ENCODE measurements at regions not wholly inside any gene's neighbourhood (a gene's known extent, or its start where the extent isn't known, plus 50 kb on each side); places are given as distances from the start of the nearest gene placed in this dataset.

DNA sequence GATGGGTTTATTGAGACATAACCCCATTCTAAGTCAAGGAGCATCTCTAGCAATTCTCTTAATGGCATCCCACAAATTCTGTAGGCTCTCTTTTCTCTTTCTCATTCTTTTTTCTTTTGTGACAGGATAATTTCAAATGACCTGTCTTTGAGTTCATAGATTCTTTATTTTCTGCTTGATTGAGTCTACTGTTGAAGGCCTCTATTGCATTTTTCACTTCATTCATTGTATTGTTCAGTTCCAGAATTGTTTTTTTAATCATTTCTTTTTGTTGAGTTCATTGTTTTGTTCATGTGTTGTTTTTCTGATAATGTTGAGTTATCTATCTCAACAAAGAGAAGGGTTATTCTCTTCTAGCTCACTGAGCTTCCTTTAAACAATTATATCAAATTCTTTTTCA is 144.7 kb upstream of the IL12B start:
- TF ChIP-seq, protein P1, sequence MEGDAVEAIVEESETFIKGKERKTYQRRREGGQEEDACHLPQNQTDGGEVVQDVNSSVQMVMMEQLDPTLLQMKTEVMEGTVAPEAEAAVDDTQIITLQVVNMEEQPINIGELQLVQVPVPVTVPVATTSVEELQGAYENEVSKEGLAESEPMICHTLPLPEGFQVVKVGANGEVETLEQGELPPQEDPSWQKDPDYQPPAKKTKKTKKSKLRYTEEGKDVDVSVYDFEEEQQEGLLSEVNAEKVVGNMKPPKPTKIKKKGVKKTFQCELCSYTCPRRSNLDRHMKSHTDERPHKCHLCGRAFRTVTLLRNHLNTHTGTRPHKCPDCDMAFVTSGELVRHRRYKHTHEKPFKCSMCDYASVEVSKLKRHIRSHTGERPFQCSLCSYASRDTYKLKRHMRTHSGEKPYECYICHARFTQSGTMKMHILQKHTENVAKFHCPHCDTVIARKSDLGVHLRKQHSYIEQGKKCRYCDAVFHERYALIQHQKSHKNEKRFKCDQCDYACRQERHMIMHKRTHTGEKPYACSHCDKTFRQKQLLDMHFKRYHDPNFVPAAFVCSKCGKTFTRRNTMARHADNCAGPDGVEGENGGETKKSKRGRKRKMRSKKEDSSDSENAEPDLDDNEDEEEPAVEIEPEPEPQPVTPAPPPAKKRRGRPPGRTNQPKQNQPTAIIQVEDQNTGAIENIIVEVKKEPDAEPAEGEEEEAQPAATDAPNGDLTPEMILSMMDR (conservative IDR thresholded peaks at IDR 0.05; ENCODE audit: low read length): no peak
- no peak overlapping the region for H3K4me3 ChIP-seq (ENCODE audit: low read length)
- no peak for DNase-seq (ENCODE audit: low read depth)

DNA sequence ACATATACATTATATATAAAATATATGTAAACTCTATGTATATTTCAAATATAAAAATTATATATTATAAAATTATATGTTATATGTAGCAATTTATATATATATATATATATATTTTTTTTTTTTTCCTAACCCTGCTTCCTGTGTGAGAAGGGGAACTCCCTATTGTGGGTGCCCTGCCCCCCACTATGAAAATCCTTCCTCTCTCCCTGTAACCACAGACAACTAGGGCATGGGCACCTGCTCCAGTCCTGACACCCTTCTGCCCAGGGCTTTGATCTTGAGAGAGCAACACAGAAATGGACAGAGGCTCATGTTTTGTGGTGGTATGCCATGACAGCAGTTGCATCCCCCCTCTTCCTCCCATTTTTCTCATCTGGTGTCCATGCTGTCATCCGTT is 148.7 kb upstream of the IL12B start:
- no peak overlapping the region for H3K4me3 ChIP-seq (ENCODE audit: low read length)
- TF ChIP-seq, protein P1 (conservative IDR thresholded peaks at IDR 0.05; ENCODE audit: low read length): no peak
- no peak for DNase-seq (ENCODE audit: low read depth)

DNA sequence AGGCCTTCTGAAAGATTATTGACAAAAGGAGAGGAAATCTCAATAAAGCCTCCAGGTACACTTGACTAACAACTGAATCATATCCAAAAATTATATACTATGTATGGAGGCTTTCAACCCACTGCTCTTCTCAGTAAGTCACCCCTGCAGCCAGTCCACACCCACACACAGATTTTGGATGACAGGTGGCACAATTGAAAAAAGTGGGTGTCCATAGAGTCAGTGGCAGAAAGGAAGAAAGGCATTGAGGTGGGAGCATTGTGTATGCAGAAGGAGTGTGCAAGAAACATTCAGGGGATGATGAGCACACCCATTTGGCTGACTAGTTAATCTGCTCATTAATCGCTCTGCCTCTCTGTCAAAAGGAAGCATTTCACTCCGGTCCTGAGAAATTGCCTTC is 150.6 kb upstream of the IL12B start:
- no peak overlapping the region for H3K4me3 ChIP-seq (ENCODE audit: low read length)
- TF ChIP-seq, protein P1 (conservative IDR thresholded peaks at IDR 0.05; ENCODE audit: low read length): no peak
- no peak for DNase-seq (ENCODE audit: low read depth)

DNA sequence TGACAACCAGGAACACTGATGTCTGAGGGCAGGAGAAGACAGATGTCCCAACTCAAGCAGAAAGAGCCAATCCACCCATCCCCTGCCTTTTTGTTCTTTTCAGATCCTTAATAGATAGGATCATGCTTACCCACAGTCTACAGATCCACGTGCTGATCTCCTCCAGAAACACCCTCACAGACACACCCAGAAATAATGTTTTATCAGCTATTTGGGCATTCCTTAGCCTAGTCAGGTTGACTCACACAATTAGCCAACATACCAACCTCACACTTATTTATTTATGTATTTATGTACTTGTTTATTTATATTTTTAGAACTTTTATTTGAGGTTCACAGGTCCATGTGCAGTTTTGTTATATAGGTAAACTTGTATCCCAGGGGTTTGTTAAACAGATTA is 151.5 kb upstream of the IL12B start:
- DNase-seq (ENCODE audit: low read depth): no peak
- TF ChIP-seq, protein P1 (conservative IDR thresholded peaks at IDR 0.05; ENCODE audit: low read length): no peak
- H3K4me3 ChIP-seq (ENCODE audit: low read length): no peak overlapping the region

DNA sequence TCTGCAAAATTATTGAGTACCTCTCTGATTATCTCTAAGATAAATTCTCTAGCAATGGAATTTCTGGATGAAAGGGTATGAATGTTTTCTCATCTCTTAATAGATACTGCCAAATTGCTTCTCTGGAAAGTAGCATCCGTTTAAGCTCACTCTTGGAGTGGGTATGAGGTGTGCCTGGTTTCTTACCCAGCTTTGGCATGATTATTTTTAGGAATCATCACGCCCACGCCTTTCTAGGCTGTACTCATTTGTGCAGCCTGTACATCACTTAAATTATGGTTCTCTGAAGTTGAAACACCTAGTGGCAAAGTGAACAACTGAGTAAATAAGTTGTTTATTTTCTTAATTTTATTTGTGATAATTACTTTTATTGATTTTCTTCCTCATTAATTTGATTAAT is 156.5 kb upstream of the IL12B start:
- H3K4me3 ChIP-seq (ENCODE audit: low read length): no peak overlapping the region
- no peak for DNase-seq (ENCODE audit: low read depth)
- TF ChIP-seq, protein P1 (conservative IDR thresholded peaks at IDR 0.05; ENCODE audit: low read length): no peak

DNA sequence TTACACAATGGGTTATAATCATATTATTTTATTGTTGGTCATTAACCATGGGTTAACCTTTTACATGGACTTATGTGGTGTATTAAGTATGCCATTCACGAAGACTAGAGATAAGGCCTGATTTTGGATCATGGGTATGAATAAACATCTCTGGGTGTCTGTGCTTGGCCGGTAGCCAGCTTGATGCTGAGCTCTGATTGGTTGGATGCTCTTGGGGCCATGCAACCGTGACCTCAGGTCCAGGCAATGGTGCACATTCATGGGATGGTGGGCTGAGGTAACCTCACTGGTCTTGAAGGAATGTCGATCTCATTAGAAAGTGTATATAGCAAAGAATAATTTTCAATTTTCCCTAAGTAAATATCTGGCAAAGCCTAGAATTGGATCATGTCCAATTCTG is 158.2 kb upstream of the IL12B start:
- no peak for DNase-seq (ENCODE audit: low read depth)
- no peak overlapping the region for H3K4me3 ChIP-seq (ENCODE audit: low read length)
- TF ChIP-seq, protein P1 (conservative IDR thresholded peaks at IDR 0.05; ENCODE audit: low read length): no peak

DNA sequence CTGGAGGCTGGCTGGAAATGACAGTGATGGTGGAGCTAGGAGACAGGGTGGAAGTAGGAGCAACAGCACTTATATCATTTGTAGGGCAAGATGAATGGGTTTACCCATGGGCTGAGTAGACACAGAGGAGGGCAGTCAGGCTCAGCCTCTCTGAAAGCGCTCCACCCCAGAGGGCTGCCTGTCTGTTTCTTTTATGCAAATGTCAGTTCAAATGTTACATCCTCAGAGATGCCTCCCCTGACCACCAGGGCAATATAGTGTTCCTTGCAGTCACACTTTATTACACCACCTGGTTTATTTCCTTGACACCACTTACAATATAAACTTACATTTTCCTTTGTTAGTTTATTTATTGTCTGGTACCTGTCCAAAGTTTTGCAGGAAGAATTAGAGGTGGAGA is 159.5 kb upstream of the IL12B start:
- no peak overlapping the region for H3K4me3 ChIP-seq (ENCODE audit: low read length)
- no peak for DNase-seq (ENCODE audit: low read depth)
- TF ChIP-seq, protein P1 (conservative IDR thresholded peaks at IDR 0.05; ENCODE audit: low read length): no peak

Data from AG10803 (cell line).